Mesothelial cell of epicardium (in vitro differentiated cells): ENCODE measurements at regions not wholly inside any gene's neighbourhood (a gene's known extent, or its start where the extent isn't known, plus 50 kb on each side); places are given as distances from the start of the nearest gene placed in this dataset.

Experiments used
- DNase-seq, 2 experiments: peaks; one replicate each; pipeline ENCODE4 v3.0.0; 2021; ENCODE audit warnings: low spot score in 2 of 2; ENCODE audit not compliant: unreplicated experiment in 2 of 2
- H3K27ac Mint-ChIP-seq: 2 replicates; pipeline ENCODE4 v1.8.0; 2021; ENCODE audit warnings: mixed read lengths
- H3K27me3 Mint-ChIP-seq: 2 replicates; pipeline ENCODE4 v1.8.0; 2021; ENCODE audit warnings: low read depth, mixed read lengths
- H3K36me3 Mint-ChIP-seq: 2 replicates; pipeline ENCODE4 v1.8.0; 2021; ENCODE audit warnings: mixed read lengths
- H3K4me1 Mint-ChIP-seq: 2 replicates; pipeline ENCODE4 v1.8.0; 2021; ENCODE audit warnings: mixed read lengths
- H3K4me3 Mint-ChIP-seq: 2 replicates; pipeline ENCODE4 v1.8.0; 2021; ENCODE audit warnings: mild to moderate bottlenecking, moderate library complexity, mixed read lengths
- H3K9me3 Mint-ChIP-seq: 2 replicates; pipeline ENCODE4 v1.8.0; 2021; ENCODE audit warnings: mixed read lengths
- TF ChIP-seq, protein P1 (sequence below): fragments of 200-600 bp; sonication (generic); IDR thresholded peaks from one replicate; pipeline ENCODE4 v1.5.0; 2021; ENCODE audit warnings: antibody characterized with exemption; ENCODE audit not compliant: unreplicated experiment

DNA sequence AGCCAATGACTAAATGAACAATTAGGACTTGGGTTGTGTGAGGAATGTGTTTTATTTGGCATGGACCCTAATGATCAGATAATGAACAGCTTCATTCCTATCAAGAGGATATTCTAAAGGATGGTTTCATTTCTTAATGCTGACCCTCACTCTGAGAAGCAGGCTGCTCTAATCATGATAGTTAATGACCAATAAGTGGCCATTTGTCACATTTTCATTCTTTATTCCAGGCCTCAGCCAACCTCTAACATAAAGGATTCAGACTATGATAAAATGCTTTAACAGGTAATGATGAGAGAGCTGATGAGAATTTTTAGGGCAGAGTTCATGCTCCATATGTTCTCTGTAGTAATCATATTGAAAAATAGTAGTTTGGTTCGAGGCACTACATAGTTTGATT lies 301.5 kb upstream of the ARRDC3 start:
- Mint-ChIP-seq H3K9me3 (peaks cover 3% of the 10 kb centered on the region), H3K4me3 (no peak overlapping the region), H3K4me1 (peaks cover 19% of the 10 kb centered on the region), H3K36me3 (no peaks in the 10 kb centered on the region), H3K27me3 (no peaks in the 10 kb centered on the region), H3K27ac (no peak overlapping the region)
- no peak for DNase-seq
- TF ChIP-seq, protein P1, sequence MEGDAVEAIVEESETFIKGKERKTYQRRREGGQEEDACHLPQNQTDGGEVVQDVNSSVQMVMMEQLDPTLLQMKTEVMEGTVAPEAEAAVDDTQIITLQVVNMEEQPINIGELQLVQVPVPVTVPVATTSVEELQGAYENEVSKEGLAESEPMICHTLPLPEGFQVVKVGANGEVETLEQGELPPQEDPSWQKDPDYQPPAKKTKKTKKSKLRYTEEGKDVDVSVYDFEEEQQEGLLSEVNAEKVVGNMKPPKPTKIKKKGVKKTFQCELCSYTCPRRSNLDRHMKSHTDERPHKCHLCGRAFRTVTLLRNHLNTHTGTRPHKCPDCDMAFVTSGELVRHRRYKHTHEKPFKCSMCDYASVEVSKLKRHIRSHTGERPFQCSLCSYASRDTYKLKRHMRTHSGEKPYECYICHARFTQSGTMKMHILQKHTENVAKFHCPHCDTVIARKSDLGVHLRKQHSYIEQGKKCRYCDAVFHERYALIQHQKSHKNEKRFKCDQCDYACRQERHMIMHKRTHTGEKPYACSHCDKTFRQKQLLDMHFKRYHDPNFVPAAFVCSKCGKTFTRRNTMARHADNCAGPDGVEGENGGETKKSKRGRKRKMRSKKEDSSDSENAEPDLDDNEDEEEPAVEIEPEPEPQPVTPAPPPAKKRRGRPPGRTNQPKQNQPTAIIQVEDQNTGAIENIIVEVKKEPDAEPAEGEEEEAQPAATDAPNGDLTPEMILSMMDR, result no peak

DNA sequence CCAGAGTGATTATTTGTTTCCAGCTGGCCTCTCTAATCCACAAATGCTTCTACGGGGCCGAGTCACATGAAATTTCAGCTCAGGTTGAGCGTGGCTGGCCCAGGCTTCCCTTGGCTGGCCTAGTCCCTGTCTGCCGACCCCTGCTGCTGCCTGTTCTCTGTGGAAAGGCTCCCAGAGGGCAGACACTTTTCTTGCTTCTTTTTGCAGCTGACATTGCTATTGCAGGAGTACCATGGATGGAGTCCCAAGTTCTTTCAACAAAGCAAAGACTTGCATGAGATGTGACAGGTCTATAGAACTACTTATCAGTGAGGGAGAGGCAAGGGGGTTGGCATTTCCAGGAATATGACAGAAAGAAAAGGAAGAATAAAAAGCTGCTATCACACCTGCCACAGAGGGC lies 287.4 kb upstream of the ARRDC3 start:
- H3K36me3 Mint-ChIP-seq, result no peaks in the 10 kb centered on the region
- TF ChIP-seq, protein P1, result no peak
- no peak overlapping the region for H3K27ac Mint-ChIP-seq
- no peak overlapping the region for H3K4me3 Mint-ChIP-seq
- H3K9me3 Mint-ChIP-seq, result no peaks in the 10 kb centered on the region
- DNase-seq, result no peak
- no peaks in the 10 kb centered on the region for H3K4me1 Mint-ChIP-seq
- no peaks in the 10 kb centered on the region for H3K27me3 Mint-ChIP-seq

DNA sequence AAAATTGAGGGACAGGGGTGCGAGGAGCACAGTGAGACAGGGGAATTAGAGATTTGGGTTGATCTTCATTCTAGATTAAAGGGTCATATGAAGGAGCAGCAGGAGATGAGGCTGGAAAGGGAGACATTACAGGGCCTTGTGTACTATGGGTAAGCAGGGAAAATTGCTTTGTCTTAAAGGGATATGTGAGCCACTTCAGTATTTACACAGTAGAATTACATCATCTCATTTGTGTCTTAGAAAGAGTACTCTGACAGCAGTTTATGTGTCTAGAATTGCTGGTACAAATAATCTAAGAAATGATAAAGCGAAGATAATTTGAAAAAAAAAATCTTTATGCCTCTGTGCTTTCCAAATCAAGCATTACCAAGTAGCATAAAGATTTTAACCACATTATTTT lies 287.0 kb upstream of the ARRDC3 start:
- TF ChIP-seq, protein P1, result no peak
- Mint-ChIP-seq H3K36me3 (no peaks in the 10 kb centered on the region), H3K4me3 (no peak overlapping the region), H3K9me3 (no peaks in the 10 kb centered on the region), H3K4me1 (no peaks in the 10 kb centered on the region), H3K27me3 (no peaks in the 10 kb centered on the region), H3K27ac (peak overlapping the region; percentile 11)
- DNase-seq, result no peak

DNA sequence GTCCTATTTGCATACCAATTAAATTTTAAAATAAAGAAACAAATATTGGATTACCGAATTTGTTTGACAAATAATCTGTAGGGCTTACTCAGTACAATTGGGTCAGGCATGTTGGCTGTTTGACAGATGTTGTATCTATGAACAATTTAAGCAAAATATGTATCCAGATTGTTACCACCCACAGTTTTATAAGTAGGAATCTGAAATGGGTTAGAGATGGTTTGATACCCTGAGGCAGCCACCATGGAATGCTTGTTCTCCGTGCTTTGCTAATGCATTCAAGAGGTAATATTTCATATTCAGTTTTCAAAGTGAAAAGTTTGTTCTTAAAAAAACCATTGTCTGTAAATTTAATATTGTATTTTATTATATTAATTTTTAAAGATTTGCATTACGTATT lies 285.1 kb upstream of the ARRDC3 start:
- Mint-ChIP-seq H3K27ac (no peak overlapping the region), H3K36me3 (no peaks in the 10 kb centered on the region), H3K4me1 (no peaks in the 10 kb centered on the region), H3K4me3 (no peak overlapping the region), H3K9me3 (no peaks in the 10 kb centered on the region), H3K27me3 (no peaks in the 10 kb centered on the region)
- DNase-seq, result no peak
- TF ChIP-seq, protein P1, result no peak

DNA sequence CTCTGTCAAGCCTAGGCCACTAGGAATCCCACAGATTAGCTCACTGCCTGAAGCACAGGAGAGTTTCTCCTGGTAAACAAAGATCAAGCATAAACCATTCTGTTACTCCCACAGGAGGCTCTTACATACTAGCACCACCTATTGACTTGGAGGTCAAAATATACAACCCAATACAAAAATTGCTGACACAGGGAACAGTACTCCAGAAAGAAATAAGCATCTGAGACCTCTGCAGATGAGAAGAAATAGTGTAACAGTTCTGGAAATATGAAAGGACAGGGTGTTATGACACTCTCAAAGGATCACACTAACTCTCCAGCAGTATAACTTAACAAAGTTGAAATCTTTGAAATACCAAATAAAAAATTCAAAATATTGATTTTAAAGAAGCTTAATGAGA lies 269.6 kb upstream of the ARRDC3 start:
- Mint-ChIP-seq H3K36me3 (peaks cover 10% of the 10 kb centered on the region), H3K27me3 (no peaks in the 10 kb centered on the region), H3K27ac (no peak overlapping the region), H3K4me1 (no peaks in the 10 kb centered on the region), H3K9me3 (peaks cover 60% of the 10 kb centered on the region), H3K4me3 (no peak overlapping the region)
- DNase-seq, result no peak
- TF ChIP-seq, protein P1, result no peak

DNA sequence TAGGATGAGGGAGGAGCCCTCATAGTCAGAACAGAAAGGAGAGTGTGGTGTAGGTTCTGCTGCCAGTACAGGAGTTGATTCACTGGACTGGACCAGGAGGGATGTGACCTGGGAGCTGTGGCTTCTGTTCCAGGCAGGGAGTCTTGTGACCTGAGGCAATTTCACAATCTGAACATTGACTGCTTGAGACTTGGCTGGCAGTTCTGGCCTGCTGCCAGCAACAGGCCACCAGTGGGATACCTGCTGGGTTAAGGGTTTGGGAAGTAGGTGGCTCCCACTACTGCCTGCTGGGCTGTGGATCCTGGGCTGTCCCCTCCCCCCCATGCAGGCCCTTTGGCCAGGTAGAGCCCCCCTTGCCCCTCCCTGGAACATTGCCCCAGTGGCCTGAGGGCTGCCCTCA lies 268.6 kb upstream of the ARRDC3 start:
- Mint-ChIP-seq H3K36me3 (peaks cover 2% of the 10 kb centered on the region), H3K9me3 (peaks cover 50% of the 10 kb centered on the region), H3K4me1 (no peaks in the 10 kb centered on the region), H3K4me3 (no peak overlapping the region), H3K27me3 (no peaks in the 10 kb centered on the region), H3K27ac (no peak overlapping the region)
- TF ChIP-seq, protein P1, result no peak
- no peak for DNase-seq
